HCT116 (cell line): ENCODE measurements at regions not wholly inside any gene's neighbourhood (a gene's known extent, or its start where the extent isn't known, plus 50 kb on each side); places are given as distances from the start of the nearest gene placed in this dataset.

Experiments
- EZH2 ChIP-seq: fragments of 200-600 bp; sonication (generic); IDR thresholded peaks from 2 replicates; pipeline ENCODE4 v1.6.1; 2017; ENCODE audit warnings: antibody characterized with exemption, mixed run types
- EZH2phosphoT487 ChIP-seq: fragments of 200-600 bp; IDR thresholded peaks from 2 replicates; pipeline ENCODE4 v1.6.1; 2018; ENCODE audit warnings: antibody characterized with exemption, borderline replicate concordance
- TF ChIP-seq, protein P1 (sequence below), 3 experiments: fragments of 200-600 bp in 1 of 3; sonication (generic) in 1 of 3; IDR thresholded peaks in 2 of 3; conservative IDR thresholded peaks in 1 of 3; 2 replicates each; pipeline ENCODE4 v1.5.1; 2012 to 2017; ENCODE audit warnings: low read depth in 2 of 3, low read length in 2 of 3, antibody characterized with exemption in 1 of 3, borderline replicate concordance in 1 of 3, control low read depth in 1 of 3, mild to moderate bottlenecking in 1 of 3, mixed read lengths in 1 of 3, mixed run types in 1 of 3, moderate library complexity in 1 of 3; ENCODE audit not compliant: insufficient read depth in 1 of 3

DNA sequence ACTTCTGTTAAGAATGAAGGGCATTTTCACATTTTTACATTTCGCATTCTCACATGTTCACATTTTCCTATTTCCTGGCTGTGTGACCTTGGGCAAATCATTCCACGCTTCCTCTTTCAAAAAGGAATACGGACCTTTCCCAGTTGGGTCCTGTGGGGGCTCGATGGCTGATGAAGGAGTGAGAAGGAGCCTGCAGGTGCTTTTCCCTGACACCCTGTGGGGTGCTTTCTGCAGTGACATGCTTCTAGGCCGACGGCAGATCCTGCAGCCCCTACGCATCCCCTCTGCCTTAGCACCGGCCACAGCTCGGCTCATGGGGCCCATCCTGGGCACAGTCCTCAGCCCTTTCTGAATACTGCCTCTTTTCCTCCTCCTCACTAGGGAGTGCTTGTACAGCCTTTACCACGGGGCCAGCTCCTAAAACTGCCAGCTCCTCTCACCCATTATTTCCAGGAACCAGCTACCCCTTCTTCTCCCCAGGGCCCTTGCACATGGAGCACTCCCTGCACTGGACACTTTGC is 91.0 kb downstream of the FOXL1 start:
- TF ChIP-seq, protein P1, sequence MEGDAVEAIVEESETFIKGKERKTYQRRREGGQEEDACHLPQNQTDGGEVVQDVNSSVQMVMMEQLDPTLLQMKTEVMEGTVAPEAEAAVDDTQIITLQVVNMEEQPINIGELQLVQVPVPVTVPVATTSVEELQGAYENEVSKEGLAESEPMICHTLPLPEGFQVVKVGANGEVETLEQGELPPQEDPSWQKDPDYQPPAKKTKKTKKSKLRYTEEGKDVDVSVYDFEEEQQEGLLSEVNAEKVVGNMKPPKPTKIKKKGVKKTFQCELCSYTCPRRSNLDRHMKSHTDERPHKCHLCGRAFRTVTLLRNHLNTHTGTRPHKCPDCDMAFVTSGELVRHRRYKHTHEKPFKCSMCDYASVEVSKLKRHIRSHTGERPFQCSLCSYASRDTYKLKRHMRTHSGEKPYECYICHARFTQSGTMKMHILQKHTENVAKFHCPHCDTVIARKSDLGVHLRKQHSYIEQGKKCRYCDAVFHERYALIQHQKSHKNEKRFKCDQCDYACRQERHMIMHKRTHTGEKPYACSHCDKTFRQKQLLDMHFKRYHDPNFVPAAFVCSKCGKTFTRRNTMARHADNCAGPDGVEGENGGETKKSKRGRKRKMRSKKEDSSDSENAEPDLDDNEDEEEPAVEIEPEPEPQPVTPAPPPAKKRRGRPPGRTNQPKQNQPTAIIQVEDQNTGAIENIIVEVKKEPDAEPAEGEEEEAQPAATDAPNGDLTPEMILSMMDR (IDR thresholded peaks at IDR 0.05 in 2 of 3, conservative IDR thresholded peaks at IDR 0.05 in 1 of 3; ENCODE audit: borderline replicate concordance in 1 of 3, insufficient read depth in 1 of 3, low read depth in 2 of 3, low read length in 2 of 3): no peak
- TF ChIP-seq EZH2 (no peak), EZH2phosphoT487 (no peak)
